ENCODE measurements at regions not wholly inside any gene's neighbourhood (a gene's known extent, or its start where the extent isn't known, plus 50 kb on each side); places are given as distances from the start of the nearest gene placed in this dataset.

GRCh38 chr2:236824836-236825235 lies 255.2 kb downstream of the ACKR3 start:
- no peak overlapping the region for H3K27ac ChIP-seq

DNA sequence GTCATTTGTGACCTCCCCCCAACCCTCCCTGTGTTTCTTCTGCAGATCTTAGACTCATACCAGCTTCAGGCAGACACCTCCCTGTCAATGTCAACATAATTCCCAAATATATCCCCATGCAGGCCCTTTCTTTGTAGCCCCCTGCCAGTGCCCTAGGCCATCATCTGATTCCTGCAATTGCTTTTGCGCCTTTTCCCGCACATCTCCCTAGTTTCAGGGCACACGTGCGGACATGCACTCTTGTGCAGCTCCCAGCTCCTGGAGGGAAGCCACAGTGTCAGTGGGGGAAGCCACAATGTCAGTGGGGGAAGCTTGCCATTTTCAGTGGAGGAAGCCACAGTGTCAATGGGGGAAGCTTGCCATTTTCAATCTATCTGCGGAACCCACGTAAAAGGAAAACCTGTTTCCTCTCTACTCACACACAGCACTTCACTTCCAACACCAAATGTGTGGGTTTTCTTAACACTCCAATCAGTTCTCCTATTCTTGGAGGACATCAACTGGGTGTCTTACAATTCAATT lies 256.4 kb downstream of the ACKR3 start:
- 81 to 90% (median 89%) methylated on average over 6 of the region's 6 CpGs for WGBS, 3 donors
- Histone ChIP-seq H3K4me3 (no peak overlapping the region), H3K27me3 (ENCODE audit: insufficient read depth in 3 of 3, low read length in 2 of 3) (no peaks in the 10 kb centered on the region), H3K27ac (no peak overlapping the region), H3K36me3 (ENCODE audit: insufficient read depth in 1 of 2, low read depth in 1 of 2) (no peaks in the 10 kb centered on the region), H3K4me1 (peaks cover 9% of the 10 kb centered on the region), H3K9me3 (peaks cover 8% of the 10 kb centered on the region)
- DNase-seq (no peak), ATAC-seq (no peak)
- intact Hi-C loops (cut with DNase I): no loop called here
- TF ChIP-seq, protein P1, sequence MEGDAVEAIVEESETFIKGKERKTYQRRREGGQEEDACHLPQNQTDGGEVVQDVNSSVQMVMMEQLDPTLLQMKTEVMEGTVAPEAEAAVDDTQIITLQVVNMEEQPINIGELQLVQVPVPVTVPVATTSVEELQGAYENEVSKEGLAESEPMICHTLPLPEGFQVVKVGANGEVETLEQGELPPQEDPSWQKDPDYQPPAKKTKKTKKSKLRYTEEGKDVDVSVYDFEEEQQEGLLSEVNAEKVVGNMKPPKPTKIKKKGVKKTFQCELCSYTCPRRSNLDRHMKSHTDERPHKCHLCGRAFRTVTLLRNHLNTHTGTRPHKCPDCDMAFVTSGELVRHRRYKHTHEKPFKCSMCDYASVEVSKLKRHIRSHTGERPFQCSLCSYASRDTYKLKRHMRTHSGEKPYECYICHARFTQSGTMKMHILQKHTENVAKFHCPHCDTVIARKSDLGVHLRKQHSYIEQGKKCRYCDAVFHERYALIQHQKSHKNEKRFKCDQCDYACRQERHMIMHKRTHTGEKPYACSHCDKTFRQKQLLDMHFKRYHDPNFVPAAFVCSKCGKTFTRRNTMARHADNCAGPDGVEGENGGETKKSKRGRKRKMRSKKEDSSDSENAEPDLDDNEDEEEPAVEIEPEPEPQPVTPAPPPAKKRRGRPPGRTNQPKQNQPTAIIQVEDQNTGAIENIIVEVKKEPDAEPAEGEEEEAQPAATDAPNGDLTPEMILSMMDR (IDR thresholded peaks at IDR 0.05): no peak

More at GRCh38 chr2:236824836-236825235, 255.2 kb downstream of the ACKR3 start:
- DNase-seq: no peak
- intact Hi-C loops (cut with DNase I): loop anchor here in 1 of 2 donors (5.0 kb wide), 2 partner anchors 93 to 248 kb away; no protein-coding TSS in a partner anchor
- H3K9me3 ChIP-seq: peaks cover 8% of the 10 kb centered on the region
- no peaks in the 10 kb centered on the region for H3K36me3 ChIP-seq (ENCODE audit: insufficient read depth in 1 of 2, low read depth in 1 of 2)
- no peak overlapping the region for H3K4me3 ChIP-seq
- TF ChIP-seq, protein P1 (IDR thresholded peaks at IDR 0.05): no peak
- peak in 1 of 4 donors; percentile 45 for ATAC-seq
- H3K4me1 ChIP-seq: peaks cover 9% of the 10 kb centered on the region
- no peaks in the 10 kb centered on the region for H3K27me3 ChIP-seq (ENCODE audit: insufficient read depth in 3 of 3, low read length in 2 of 3)
- WGBS, 3 donors: 25 to 56% (median 37%) methylated on average over 3 of the region's 3 CpGs

DNA sequence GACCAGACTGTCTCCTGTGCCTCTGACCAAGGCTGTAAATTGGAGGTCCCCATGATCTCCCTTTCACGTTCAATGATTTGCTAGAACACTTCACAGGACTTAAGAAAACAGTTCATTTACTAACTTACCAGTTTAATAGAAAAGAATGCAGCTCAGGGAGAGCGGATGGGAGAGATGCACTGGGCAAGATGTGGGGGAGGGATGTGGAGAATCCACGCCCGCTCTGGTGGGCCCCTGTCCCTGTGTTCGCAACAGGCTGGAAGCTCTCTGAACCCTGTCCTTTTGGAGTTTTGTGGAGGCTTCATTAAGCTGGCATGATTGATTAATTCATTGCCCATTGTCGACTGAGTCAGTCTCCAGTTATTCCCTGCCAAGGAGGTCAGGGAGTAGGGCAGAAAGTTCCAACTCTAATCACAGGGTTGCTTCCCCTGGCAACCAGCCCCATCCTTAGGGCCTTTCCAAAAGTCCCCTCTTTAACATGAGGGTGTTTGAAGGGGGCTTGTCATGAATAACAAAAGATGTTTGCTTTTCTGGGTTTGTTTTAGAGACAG lies 257.1 kb downstream of the ACKR3 start:
- 85 to 88% (median 87%) methylated on average over 6 of the region's 6 CpGs for WGBS, 3 donors
- TF ChIP-seq, protein P1 (IDR thresholded peaks at IDR 0.05): no peak
- Histone ChIP-seq H3K9me3 (peaks cover 7% of the 10 kb centered on the region), H3K36me3 (ENCODE audit: insufficient read depth in 1 of 2, low read depth in 1 of 2) (no peaks in the 10 kb centered on the region), H3K27me3 (ENCODE audit: insufficient read depth in 3 of 3, low read length in 2 of 3) (no peaks in the 10 kb centered on the region), H3K27ac (no peak overlapping the region), H3K4me3 (no peak overlapping the region), H3K4me1 (peaks cover 9% of the 10 kb centered on the region)
- intact Hi-C loops (cut with DNase I): no loop called here
- DNase-seq (no peak), ATAC-seq (no peak)

DNA sequence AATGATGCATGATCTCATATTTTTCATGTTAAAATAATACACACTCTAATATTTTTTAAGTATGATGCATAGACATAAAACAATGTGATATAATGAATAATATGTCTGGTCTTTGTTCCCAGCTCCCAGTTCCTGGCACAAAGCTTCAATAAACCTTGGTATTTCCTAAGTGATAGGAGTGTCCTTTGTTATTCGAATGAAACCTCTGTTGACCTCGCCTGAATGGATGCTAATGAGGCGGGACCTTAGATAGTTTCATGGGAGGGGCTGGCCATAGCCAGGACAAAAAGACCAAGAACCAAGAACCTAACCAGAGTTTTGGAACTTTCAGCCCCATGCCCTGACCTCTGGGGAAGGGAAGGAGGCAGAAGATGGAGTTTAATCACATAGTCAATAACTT lies 257.7 kb upstream of the COPS8 start:
- 68 to 88% (median 75%) methylated on average over 3 of the region's 3 CpGs for WGBS, 3 donors
- Histone ChIP-seq H3K27ac (no peak overlapping the region), H3K9me3 (no peaks in the 10 kb centered on the region), H3K27me3 (ENCODE audit: insufficient read depth in 3 of 3, low read length in 2 of 3) (no peaks in the 10 kb centered on the region), H3K4me3 (no peak overlapping the region), H3K36me3 (ENCODE audit: insufficient read depth in 1 of 2, low read depth in 1 of 2) (no peaks in the 10 kb centered on the region), H3K4me1 (peaks cover 9% of the 10 kb centered on the region)
- DNase-seq: no peak
- intact Hi-C loops (cut with DNase I): no loop called here
- no peak for ATAC-seq
- TF ChIP-seq, protein P1 (IDR thresholded peaks at IDR 0.05): no peak

DNA sequence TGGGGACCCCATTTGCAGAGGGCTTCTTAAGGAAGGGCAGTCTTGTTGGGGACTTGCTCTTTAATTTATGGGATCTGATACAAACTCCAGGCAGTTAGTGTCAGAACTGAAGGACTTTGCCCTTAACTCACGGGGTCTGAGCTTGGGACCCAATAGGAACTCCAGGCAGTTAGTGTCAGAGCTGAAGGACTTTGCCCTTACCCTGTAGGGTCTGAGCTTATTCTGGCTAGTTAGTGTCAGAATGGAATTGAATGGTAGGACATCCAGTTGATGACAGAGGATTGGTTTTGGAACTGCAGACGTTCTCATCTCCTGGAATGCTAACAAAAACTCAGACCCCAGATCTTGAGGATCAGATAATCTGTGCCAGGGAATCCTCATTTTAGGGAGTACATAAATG lies 256.9 kb upstream of the COPS8 start:
- ATAC-seq (no peak), DNase-seq (no peak)
- TF ChIP-seq, protein P1 (IDR thresholded peaks at IDR 0.05): no peak
- intact Hi-C loops (cut with DNase I): no loop called here
- no peaks in the 10 kb centered on the region for H3K36me3 ChIP-seq (ENCODE audit: insufficient read depth in 1 of 2, low read depth in 1 of 2)
- H3K9me3 ChIP-seq: no peaks in the 10 kb centered on the region
- peak overlapping the region; percentile 41 for H3K27ac ChIP-seq
- H3K27me3 ChIP-seq (ENCODE audit: insufficient read depth in 3 of 3, low read length in 2 of 3): no peaks in the 10 kb centered on the region
- WGBS, 3 donors: 79 to 85% (median 81%) methylated on average over 2 of the region's 2 CpGs
- H3K4me3 ChIP-seq: no peak overlapping the region
- H3K4me1 ChIP-seq: peaks cover 9% of the 10 kb centered on the region

All from psoas muscle (tissue), 7 donors.